ENCODE measurements at regions not wholly inside any gene's neighbourhood (a gene's known extent, or its start where the extent isn't known, plus 50 kb on each side); places are given as distances from the start of the nearest gene placed in this dataset.

- peak overlapping the region; percentile 23 for H3K4me3 Mint-ChIP-seq
- H3K9me3 Mint-ChIP-seq = no peaks in the 10 kb centered on the region
- no peaks in the 10 kb centered on the region for H3K36me3 Mint-ChIP-seq (ENCODE audit: low read depth)
Measured at GRCh38 chr11:8340296-8340695, 76.6 kb upstream of the LMO1 start.

GRCh38 chr11:8339592-8340022, 75.9 kb upstream of the LMO1 start:
- Mint-ChIP-seq H3K4me3 (no peak overlapping the region), H3K27ac (ENCODE audit: unreplicated experiment) (no peak overlapping the region), H3K9me3 (no peaks in the 10 kb centered on the region), H3K36me3 (ENCODE audit: low read depth) (no peaks in the 10 kb centered on the region), H3K4me1 (peaks cover 27% of the 10 kb centered on the region), H3K27me3 (ENCODE audit: low read depth) (no peaks in the 10 kb centered on the region)
- TF ChIP-seq CTCF (conservative IDR thresholded peaks at IDR 0.05) = no peak
- no peak for DNase-seq (ENCODE audit: low read depth, low spot score)

More at GRCh38 chr11:8340296-8340695, 76.6 kb upstream of the LMO1 start:
- Mint-ChIP-seq H3K4me1 (peaks cover 27% of the 10 kb centered on the region), H3K27ac (ENCODE audit: unreplicated experiment) (no peak overlapping the region), H3K27me3 (ENCODE audit: low read depth) (no peaks in the 10 kb centered on the region)
- no peak for DNase-seq (ENCODE audit: low read depth, low spot score)
- TF ChIP-seq CTCF (conservative IDR thresholded peaks at IDR 0.05) = no peak

- Mint-ChIP-seq H3K27me3 (ENCODE audit: low read depth) (no peaks in the 10 kb centered on the region), H3K4me3 (no peak overlapping the region), H3K36me3 (ENCODE audit: low read depth) (no peaks in the 10 kb centered on the region), H3K9me3 (no peaks in the 10 kb centered on the region), H3K4me1 (peaks cover 38% of the 10 kb centered on the region), H3K27ac (ENCODE audit: unreplicated experiment) (peak overlapping the region; percentile 0)
- peak; percentile 77 for DNase-seq (ENCODE audit: low read depth, low spot score)
- peak; percentile 77 for TF ChIP-seq CTCF (conservative IDR thresholded peaks at IDR 0.05)
Measured at GRCh38 chr11:8338138-8338537, 74.5 kb upstream of the LMO1 start.

- Mint-ChIP-seq H3K27ac (ENCODE audit: unreplicated experiment) (peak overlapping the region; percentile 35), H3K4me1 (peaks cover 38% of the 10 kb centered on the region), H3K27me3 (ENCODE audit: low read depth) (no peaks in the 10 kb centered on the region), H3K4me3 (no peak overlapping the region), H3K9me3 (no peaks in the 10 kb centered on the region), H3K36me3 (ENCODE audit: low read depth) (no peaks in the 10 kb centered on the region)
- TF ChIP-seq CTCF (conservative IDR thresholded peaks at IDR 0.05) = no peak
- DNase-seq (ENCODE audit: low read depth, low spot score) = no peak
Measured at GRCh38 chr11:8337130-8337795, 73.6 kb upstream of the LMO1 start.

- DNase-seq (ENCODE audit: low read depth, low spot score) = no peak
- H3K36me3 Mint-ChIP-seq (ENCODE audit: low read depth) = no peaks in the 10 kb centered on the region
- no peak for TF ChIP-seq CTCF (conservative IDR thresholded peaks at IDR 0.05)
- peak overlapping the region; percentile 35 for H3K27ac Mint-ChIP-seq (ENCODE audit: unreplicated experiment)
- H3K27me3 Mint-ChIP-seq (ENCODE audit: low read depth) = no peaks in the 10 kb centered on the region
- H3K4me3 Mint-ChIP-seq = no peak overlapping the region
- no peaks in the 10 kb centered on the region for H3K9me3 Mint-ChIP-seq
- H3K4me1 Mint-ChIP-seq = peaks cover 31% of the 10 kb centered on the region
Measured at GRCh38 chr11:8336356-8337129, 72.9 kb upstream of the LMO1 start.
